ENCODE measurements at regions not wholly inside any gene's neighbourhood (a gene's known extent, or its start where the extent isn't known, plus 50 kb on each side); places are given as distances from the start of the nearest gene placed in this dataset.

- TF ChIP-seq PKNOX1 (IDR thresholded peaks at IDR 0.05) (no peak), SUZ12 (IDR thresholded peaks at IDR 0.05) (no peak), FOXM1 (IDR thresholded peaks at IDR 0.05; ENCODE audit: borderline replicate concordance) (no peak), BHLHE40 (IDR thresholded peaks at IDR 0.05; ENCODE audit: borderline replicate concordance) (no peak), SP1 (IDR thresholded peaks at IDR 0.05) (no peak), L3MBTL2 (conservative IDR thresholded peaks at IDR 0.05) (no peak), LEF1 (IDR thresholded peaks at IDR 0.05; ENCODE audit: borderline replicate concordance) (no peak), NFRKB (IDR thresholded peaks at IDR 0.05) (no peak), CTBP1 (IDR thresholded peaks at IDR 0.05; ENCODE audit: borderline replicate concordance) (no peak)
These were observed 89.2 kb downstream of the ZNF330 start for GRCh38 chr4:141309874-141310273.

Data from HEK293T (cell line).